ENCODE measurements at regions not wholly inside any gene's neighbourhood (a gene's known extent, or its start where the extent isn't known, plus 50 kb on each side); places are given as distances from the start of the nearest gene placed in this dataset.

DNA sequence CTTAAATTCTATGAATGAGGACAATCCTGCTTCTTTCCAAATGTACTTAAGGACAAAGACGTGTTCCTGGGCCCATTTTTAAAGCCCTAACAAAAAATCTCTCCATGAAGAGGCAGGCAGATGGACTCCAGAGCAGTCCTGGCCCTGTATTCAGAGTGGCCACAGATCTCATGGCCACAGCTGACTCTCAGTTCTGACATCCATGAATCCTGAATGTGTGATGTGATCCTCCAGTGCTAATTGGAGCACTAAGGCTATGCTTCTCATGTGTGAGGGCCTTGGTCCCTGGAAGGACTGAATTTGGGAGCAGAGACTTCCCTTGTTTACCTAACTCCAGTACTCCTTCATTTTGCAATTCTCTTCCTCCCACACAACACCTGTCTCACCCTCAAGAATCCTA, 373.0 kb downstream of the AGTPBP1 start:
- ATAC-seq (ENCODE audit: insufficient read depth, low read depth): no peak

DNA sequence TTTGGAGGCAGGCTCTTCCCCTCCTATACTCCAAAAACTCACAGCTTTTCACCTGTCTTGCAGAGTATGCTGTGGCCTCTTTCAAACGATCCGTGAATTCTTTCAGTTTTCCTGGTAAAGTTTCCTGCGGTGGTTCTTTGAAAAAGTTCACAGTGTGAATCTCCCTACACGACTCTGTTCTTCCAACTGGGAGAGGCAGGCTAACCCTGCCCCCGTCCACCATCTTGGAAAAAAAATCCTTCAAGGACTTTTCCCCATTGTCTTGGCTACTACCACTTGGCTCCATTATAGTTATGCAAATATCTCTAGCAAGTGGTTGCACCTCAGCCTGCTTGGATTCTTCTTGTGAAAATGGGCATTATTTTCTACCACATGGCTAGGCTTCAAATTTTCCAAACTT, 382.6 kb downstream of the AGTPBP1 start:
- H3K4me2 ChIP-seq (ENCODE audit: insufficient read depth, low read length): no peak overlapping the region
- H3K4me3 ChIP-seq (ENCODE audit: low read depth in 1 of 2, low read length in 2 of 2): no peak overlapping the region
- no peak for ATAC-seq (ENCODE audit: insufficient read depth, low read depth)
- no peak overlapping the region for H3K9ac ChIP-seq (ENCODE audit: low read depth, low read length)
- no peaks in the 10 kb centered on the region for H3K9me3 ChIP-seq (ENCODE audit: insufficient read depth, low read length, severe bottlenecking)
- no peaks in the 10 kb centered on the region for H3K27me3 ChIP-seq (ENCODE audit: insufficient read depth, low read length, poor library complexity)
- H3K4me1 ChIP-seq (ENCODE audit: insufficient read depth, low read length): no peaks in the 10 kb centered on the region
- no peak for DNase-seq
- H3K36me3 ChIP-seq (ENCODE audit: insufficient read depth, low read length): no peaks in the 10 kb centered on the region
- no peak overlapping the region for H2AFZ ChIP-seq (ENCODE audit: low read depth, low read length)
- no peaks in the 10 kb centered on the region for H3K79me2 ChIP-seq (ENCODE audit: insufficient read depth, low read length)
- H4K20me1 ChIP-seq (ENCODE audit: insufficient read depth, low read length): no peaks in the 10 kb centered on the region
- no peak overlapping the region for H3K27ac ChIP-seq (ENCODE audit: low read length)
- TF ChIP-seq EZH2 (IDR thresholded peaks at IDR 0.05; ENCODE audit: borderline replicate concordance, low read depth, low read length, severe bottlenecking): no peak
- TF ChIP-seq, protein P1, sequence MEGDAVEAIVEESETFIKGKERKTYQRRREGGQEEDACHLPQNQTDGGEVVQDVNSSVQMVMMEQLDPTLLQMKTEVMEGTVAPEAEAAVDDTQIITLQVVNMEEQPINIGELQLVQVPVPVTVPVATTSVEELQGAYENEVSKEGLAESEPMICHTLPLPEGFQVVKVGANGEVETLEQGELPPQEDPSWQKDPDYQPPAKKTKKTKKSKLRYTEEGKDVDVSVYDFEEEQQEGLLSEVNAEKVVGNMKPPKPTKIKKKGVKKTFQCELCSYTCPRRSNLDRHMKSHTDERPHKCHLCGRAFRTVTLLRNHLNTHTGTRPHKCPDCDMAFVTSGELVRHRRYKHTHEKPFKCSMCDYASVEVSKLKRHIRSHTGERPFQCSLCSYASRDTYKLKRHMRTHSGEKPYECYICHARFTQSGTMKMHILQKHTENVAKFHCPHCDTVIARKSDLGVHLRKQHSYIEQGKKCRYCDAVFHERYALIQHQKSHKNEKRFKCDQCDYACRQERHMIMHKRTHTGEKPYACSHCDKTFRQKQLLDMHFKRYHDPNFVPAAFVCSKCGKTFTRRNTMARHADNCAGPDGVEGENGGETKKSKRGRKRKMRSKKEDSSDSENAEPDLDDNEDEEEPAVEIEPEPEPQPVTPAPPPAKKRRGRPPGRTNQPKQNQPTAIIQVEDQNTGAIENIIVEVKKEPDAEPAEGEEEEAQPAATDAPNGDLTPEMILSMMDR (IDR thresholded peaks at IDR 0.05; ENCODE audit: borderline replicate concordance, extremely low read depth, low read length, poor library complexity, severe bottlenecking): no peak

More for the DNA sequence above, 373.0 kb downstream of the AGTPBP1 start:
- H3K4me1 ChIP-seq (ENCODE audit: insufficient read depth, low read length): no peaks in the 10 kb centered on the region
- H3K9ac ChIP-seq (ENCODE audit: low read depth, low read length): no peak overlapping the region
- no peak overlapping the region for H2AFZ ChIP-seq (ENCODE audit: low read depth, low read length)
- DNase-seq: no peak
- no peak overlapping the region for H3K4me2 ChIP-seq (ENCODE audit: insufficient read depth, low read length)
- H3K27ac ChIP-seq (ENCODE audit: low read length): no peak overlapping the region
- no peaks in the 10 kb centered on the region for H4K20me1 ChIP-seq (ENCODE audit: insufficient read depth, low read length)
- no peak overlapping the region for H3K4me3 ChIP-seq (ENCODE audit: low read depth in 1 of 2, low read length in 2 of 2)
- H3K27me3 ChIP-seq (ENCODE audit: insufficient read depth, low read length, poor library complexity): no peaks in the 10 kb centered on the region
- no peaks in the 10 kb centered on the region for H3K36me3 ChIP-seq (ENCODE audit: insufficient read depth, low read length)
- TF ChIP-seq EZH2 (IDR thresholded peaks at IDR 0.05; ENCODE audit: borderline replicate concordance, low read depth, low read length, severe bottlenecking): no peak
- TF ChIP-seq, protein P1 (IDR thresholded peaks at IDR 0.05; ENCODE audit: borderline replicate concordance, extremely low read depth, low read length, poor library complexity, severe bottlenecking): no peak
- no peaks in the 10 kb centered on the region for H3K9me3 ChIP-seq (ENCODE audit: insufficient read depth, low read length, severe bottlenecking)
- no peaks in the 10 kb centered on the region for H3K79me2 ChIP-seq (ENCODE audit: insufficient read depth, low read length)

DNA sequence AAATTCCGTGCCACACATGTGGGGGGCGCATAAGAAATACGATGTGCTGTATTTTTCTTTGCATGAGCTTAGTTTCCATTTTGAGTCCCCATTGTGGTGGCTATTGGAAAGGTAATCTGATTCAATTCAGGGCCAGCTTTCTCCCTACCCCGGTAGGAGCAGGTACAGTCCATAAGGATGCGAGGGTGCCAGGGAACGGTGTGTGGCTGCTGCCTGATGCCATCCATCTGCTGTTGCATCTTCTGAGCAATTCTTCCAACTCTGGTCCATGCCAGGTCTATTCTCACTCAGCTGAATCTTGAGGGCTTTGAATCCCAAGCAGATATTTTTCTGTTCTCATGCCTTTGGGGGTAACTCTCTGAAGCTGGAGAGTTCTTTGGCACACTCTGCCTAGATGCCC, 392.7 kb downstream of the AGTPBP1 start:
- Histone ChIP-seq H3K27me3 (ENCODE audit: insufficient read depth, low read length, poor library complexity) (no peaks in the 10 kb centered on the region), H4K20me1 (ENCODE audit: insufficient read depth, low read length) (no peaks in the 10 kb centered on the region), H3K27ac (ENCODE audit: low read length) (no peak overlapping the region), H3K4me1 (ENCODE audit: insufficient read depth, low read length) (no peaks in the 10 kb centered on the region), H3K36me3 (ENCODE audit: insufficient read depth, low read length) (no peaks in the 10 kb centered on the region), H3K9ac (ENCODE audit: low read depth, low read length) (no peak overlapping the region), H3K9me3 (ENCODE audit: insufficient read depth, low read length, severe bottlenecking) (no peaks in the 10 kb centered on the region), H3K4me3 (ENCODE audit: low read depth in 1 of 2, low read length in 2 of 2) (no peak overlapping the region), H3K79me2 (ENCODE audit: insufficient read depth, low read length) (no peaks in the 10 kb centered on the region), H2AFZ (ENCODE audit: low read depth, low read length) (no peak overlapping the region), H3K4me2 (ENCODE audit: insufficient read depth, low read length) (no peak overlapping the region)
- no peak for ATAC-seq (ENCODE audit: insufficient read depth, low read depth)
- no peak for TF ChIP-seq EZH2 (IDR thresholded peaks at IDR 0.05; ENCODE audit: borderline replicate concordance, low read depth, low read length, severe bottlenecking)
- TF ChIP-seq, protein P1 (IDR thresholded peaks at IDR 0.05; ENCODE audit: borderline replicate concordance, extremely low read depth, low read length, poor library complexity, severe bottlenecking): no peak
- DNase-seq: no peak

DNA sequence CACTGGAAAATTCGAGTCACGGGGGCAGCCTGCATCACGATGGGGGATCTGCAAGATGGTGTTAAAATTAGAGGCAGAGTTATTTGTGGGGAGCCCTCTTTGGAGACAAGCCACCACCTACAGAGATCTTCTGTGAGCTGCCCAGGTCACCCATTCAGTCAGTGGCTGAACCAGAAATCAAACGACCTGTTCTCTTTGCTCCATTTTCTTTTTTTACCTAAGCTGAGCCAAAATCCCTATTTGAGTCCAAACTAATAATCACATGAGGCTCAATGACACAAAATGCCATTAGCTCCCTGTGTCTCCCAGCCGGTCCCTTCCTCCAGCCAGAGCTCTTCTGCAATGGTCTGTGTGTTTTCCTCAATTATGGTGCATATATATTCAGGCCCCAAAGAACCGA, 394.2 kb downstream of the AGTPBP1 start:
- DNase-seq (no peak), ATAC-seq (ENCODE audit: insufficient read depth, low read depth) (no peak)
- no peaks in the 10 kb centered on the region for H3K79me2 ChIP-seq (ENCODE audit: insufficient read depth, low read length)
- no peaks in the 10 kb centered on the region for H3K36me3 ChIP-seq (ENCODE audit: insufficient read depth, low read length)
- H4K20me1 ChIP-seq (ENCODE audit: insufficient read depth, low read length): no peaks in the 10 kb centered on the region
- no peak overlapping the region for H3K27ac ChIP-seq (ENCODE audit: low read length)
- H2AFZ ChIP-seq (ENCODE audit: low read depth, low read length): no peak overlapping the region
- H3K9ac ChIP-seq (ENCODE audit: low read depth, low read length): no peak overlapping the region
- no peaks in the 10 kb centered on the region for H3K27me3 ChIP-seq (ENCODE audit: insufficient read depth, low read length, poor library complexity)
- H3K4me2 ChIP-seq (ENCODE audit: insufficient read depth, low read length): no peak overlapping the region
- no peaks in the 10 kb centered on the region for H3K9me3 ChIP-seq (ENCODE audit: insufficient read depth, low read length, severe bottlenecking)
- no peak overlapping the region for H3K4me3 ChIP-seq (ENCODE audit: low read depth in 1 of 2, low read length in 2 of 2)
- no peaks in the 10 kb centered on the region for H3K4me1 ChIP-seq (ENCODE audit: insufficient read depth, low read length)
- TF ChIP-seq EZH2 (IDR thresholded peaks at IDR 0.05; ENCODE audit: borderline replicate concordance, low read depth, low read length, severe bottlenecking): no peak
- TF ChIP-seq, protein P1 (IDR thresholded peaks at IDR 0.05; ENCODE audit: borderline replicate concordance, extremely low read depth, low read length, poor library complexity, severe bottlenecking): no peak

Data from DND-41 (cell line).